GM18951 (cell line): ENCODE measurements at regions not wholly inside any gene's neighbourhood (a gene's known extent, or its start where the extent isn't known, plus 50 kb on each side); places are given as distances from the start of the nearest gene placed in this dataset.
"Not testable (repeated sequence)": the region's sequence is repeated elsewhere in the genome, so short reads cannot be mapped to it uniquely, and the experiment has no call there.

Source experiments
- POLR2A ChIP-seq: IDR thresholded peaks from 4 replicates; pipeline ENCODE4 v1.6.1; 2011; ENCODE audit warnings: mild to moderate bottlenecking; ENCODE audit not compliant: insufficient read length, insufficient read depth; ENCODE audit errors: extremely low read depth
- in situ Hi-C: fragments of 300-500 bp; cut with MboI; formaldehyde crosslinking; loops from one replicate; pipeline ENCODE4 v1.12.0; 2022; ENCODE audit warnings: low sequenced_read_pairs, mixed read lengths, inconsistent platforms; ENCODE audit not compliant: unreplicated experiment

DNA sequence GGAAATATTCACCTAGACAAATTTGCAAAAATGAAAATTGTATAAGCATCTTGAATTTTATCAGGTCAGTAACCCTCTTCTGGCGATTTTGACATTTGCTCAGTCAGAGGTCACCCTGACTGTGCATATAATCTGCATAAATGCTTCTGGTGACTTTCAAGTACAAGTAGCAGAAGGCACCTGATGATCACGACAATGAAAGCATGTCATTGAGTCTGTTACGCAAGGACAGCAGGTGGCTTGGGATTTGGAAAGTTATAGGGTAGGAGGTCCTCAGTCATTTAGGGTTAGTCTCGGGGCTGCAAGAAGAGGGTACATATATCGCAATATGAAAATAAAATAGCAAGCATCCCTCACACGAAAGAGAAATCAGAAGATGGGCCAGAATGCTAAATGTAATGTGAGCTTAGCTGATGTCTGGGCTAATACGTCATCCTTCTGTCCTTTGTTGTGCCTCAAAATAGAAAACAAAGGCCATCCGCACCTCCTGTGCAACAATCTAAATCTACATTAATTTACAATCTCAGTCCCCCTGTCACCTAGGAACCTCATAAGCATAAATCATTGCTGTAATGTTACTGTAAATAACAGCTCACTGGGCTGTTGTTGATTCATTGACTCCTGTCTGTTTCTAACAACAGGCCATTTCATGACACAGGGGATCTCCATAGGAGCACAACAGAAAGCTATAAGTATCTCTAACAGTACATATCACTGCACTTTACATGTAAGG, 155.2 kb upstream of the RSPO3 start:
- TF ChIP-seq POLR2A = no peak
- in situ Hi-C loops = no loop called here

- in situ Hi-C loops = no loop called here
- TF ChIP-seq POLR2A = no peak
Measured at GRCh38 chr6:126967296-126968005, 151.0 kb upstream of the RSPO3 start.

DNA sequence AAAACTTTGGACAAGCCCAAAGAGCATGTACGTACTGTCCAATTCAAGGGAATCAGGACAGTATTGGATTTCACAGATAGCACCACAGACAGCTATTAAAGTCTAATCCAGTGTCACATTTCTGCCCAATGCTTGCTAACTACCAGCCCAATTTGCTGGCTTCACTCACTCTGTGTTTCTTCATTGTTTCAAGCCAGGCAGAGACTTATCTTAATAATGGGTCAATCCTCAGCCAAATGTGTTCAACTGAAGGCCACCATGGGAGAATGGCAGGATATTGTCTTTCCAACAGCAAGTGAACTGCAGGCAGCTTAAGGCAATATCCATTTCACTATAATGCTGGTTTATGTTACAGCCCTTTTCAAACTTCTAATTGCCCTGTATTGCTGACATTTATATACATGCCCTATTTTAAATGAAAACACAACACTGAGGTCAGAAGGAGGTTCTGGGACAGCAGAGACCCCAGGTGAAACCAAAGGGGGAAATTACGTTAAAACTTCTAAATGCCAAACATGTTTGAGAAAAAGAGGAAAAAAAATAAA, 142.1 kb upstream of the RSPO3 start:
- in situ Hi-C loops = no loop called here
- no peak for TF ChIP-seq POLR2A

DNA sequence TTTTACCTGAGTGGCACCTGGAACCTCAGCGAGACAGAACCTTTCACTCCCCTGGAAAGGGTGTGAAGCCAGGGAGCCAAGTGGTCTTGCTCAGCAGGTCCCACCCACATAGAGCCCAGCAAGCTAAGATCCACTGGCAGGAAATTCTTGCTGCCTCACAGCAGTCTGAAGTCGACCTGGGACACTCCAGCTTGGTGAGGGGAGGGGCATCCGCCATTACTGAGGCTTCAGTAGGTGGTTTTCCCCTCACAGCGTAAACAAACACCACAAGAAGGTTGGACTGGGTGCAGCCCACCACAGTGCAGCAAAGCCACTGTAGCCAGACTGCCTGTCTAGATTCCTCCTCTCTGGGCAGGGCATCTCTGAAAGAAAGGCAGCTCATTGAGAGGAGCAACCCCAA, 134.7 kb upstream of the RSPO3 start:
- in situ Hi-C loops = no loop called here
- no peak for TF ChIP-seq POLR2A

DNA sequence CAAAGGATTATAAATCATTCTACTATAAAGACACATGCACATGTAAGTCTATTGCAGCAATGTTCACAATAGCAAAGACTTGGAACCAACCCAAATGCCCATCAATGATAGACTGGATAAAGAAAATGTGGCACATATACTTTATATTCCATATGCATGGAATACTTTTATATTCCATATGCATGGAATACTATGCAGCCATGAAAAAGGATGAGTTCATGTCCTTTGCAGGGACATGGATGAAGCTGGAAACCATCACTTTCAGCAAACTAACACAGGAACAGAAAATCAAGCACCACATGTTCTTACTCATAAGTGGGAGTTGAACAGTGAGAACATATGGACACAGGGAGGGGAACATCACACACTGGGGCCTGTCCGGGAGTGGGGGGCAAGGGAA, 130.3 kb upstream of the RSPO3 start:
- in situ Hi-C loops = not testable (repeated sequence)

- no peak for TF ChIP-seq POLR2A
- in situ Hi-C loops = no loop called here
Measured at GRCh38 chr6:127000631-127001030, 117.8 kb upstream of the RSPO3 start.

DNA sequence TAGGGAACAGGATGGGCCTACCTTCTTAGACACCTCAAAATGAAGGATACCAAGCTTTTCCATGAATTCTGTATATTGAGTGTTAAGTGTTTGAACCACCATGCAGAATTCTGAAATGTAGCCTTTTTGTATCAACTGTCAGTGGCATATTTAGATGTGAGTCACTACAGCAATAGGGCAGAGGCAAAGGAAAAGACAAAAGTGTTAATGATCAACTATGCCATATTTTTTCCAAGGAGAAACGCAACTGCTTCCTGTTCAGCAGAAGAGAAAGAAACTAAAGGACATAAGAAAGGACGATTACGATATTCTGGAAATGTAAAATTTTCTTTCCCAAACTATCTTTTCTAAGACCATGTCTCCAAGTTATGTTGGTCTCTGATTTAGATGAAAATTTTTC, 104.6 kb upstream of the RSPO3 start:
- no peak for TF ChIP-seq POLR2A
- in situ Hi-C loops = no loop called here

GRCh38 chr6:127015858-127016257, 102.6 kb upstream of the RSPO3 start:
- TF ChIP-seq POLR2A = no peak
- in situ Hi-C loops = no loop called here

DNA sequence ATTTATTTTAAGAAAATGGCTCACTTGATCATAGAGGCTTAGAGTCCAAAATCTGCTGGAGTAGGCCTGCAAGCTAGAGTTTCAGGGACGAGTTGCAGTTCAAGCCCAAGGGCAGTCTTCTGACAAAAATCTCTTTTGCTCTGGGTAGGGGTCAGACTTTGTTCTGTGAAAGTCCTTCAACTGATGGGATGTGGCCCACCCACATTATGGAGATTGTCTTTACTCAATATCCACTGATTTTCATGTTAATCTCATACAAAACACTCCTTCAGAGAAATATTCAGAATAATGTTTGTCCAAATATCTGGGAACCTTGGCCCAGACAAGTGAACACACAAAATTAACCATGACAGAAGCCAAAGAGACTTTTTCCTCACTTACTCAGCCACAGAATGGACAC, 98.6 kb upstream of the RSPO3 start:
- in situ Hi-C loops = no loop called here
- TF ChIP-seq POLR2A = no peak

GRCh38 chr6:127022302-127022701, 96.2 kb upstream of the RSPO3 start:
- TF ChIP-seq POLR2A = no peak
- in situ Hi-C loops = no loop called here

GRCh38 chr6:127023001-127023778, 95.3 kb upstream of the RSPO3 start:
- no peak for TF ChIP-seq POLR2A
- in situ Hi-C loops = no loop called here

DNA sequence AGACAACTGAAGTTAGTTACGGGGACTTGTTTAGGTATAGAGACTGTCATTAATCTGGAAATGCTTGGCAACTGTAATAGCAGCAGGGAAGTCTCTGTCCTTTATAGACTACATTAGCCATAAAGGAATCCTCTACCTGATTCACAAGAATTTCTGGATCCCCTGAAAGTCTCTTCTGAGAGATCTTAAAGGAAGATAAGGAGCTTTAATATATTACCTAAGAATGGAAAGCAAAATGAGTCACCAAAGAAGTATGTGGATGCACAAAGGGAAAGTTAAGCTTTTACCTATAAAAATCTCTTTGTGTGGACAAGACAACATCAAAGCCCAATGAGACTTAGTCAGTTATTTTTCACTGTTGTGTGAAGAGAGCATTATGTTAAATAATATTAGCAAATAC, 92.2 kb upstream of the RSPO3 start:
- no peak for TF ChIP-seq POLR2A
- in situ Hi-C loops = no loop called here

GRCh38 chr6:127030111-127030510, 88.4 kb upstream of the RSPO3 start:
- in situ Hi-C loops = no loop called here
- TF ChIP-seq POLR2A = no peak

- TF ChIP-seq POLR2A = no peak
- in situ Hi-C loops = no loop called here
Measured at GRCh38 chr6:127030836-127031235, 87.6 kb upstream of the RSPO3 start.

- in situ Hi-C loops = no loop called here
- TF ChIP-seq POLR2A = no peak
Measured at GRCh38 chr6:127031511-127031910, 87.0 kb upstream of the RSPO3 start.
